Neural cell (in vitro differentiated cells): ENCODE measurements at regions not wholly inside any gene's neighbourhood (a gene's known extent, or its start where the extent isn't known, plus 50 kb on each side); places are given as distances from the start of the nearest gene placed in this dataset.

Experiments used
- H2AFZ ChIP-seq: fragments of 200-600, 300-800 bp; sonication (generic), shearing (Covaris generic); 2 replicates; pipeline ENCODE4 v1.6.0; 2014; ENCODE audit warnings: low read depth, mild to moderate bottlenecking, antibody characterized with exemption, low read length, moderate library complexity
- H3F3A ChIP-seq: fragments of 200-600 bp; shearing (Covaris generic); 2 replicates; pipeline ENCODE4 v1.6.1; 2016; ENCODE audit warnings: mild to moderate bottlenecking, moderate library complexity, mixed read lengths, antibody characterized with exemption, low read length; ENCODE audit not compliant: insufficient read depth, poor library complexity, severe bottlenecking
- H3K27ac ChIP-seq: fragments of 200-600, 300-800 bp; sonication (generic), shearing (Covaris generic); 2 replicates; pipeline ENCODE4 v1.5.1; 2014; ENCODE audit warnings: mild to moderate bottlenecking, low read length, moderate library complexity
- H3K27me3 ChIP-seq: fragments of 300-800, 200-600 bp; sonication (generic), shearing (Covaris generic); 2 replicates; pipeline ENCODE4 v1.6.0; 2014; ENCODE audit warnings: mild to moderate bottlenecking, low read depth, low read length, moderate library complexity; ENCODE audit not compliant: insufficient read depth
- H3K36me3 ChIP-seq: fragments of 300-800, 200-600 bp; sonication (generic), shearing (Covaris generic); 2 replicates; pipeline ENCODE4 v1.5.1; 2014; ENCODE audit warnings: mild to moderate bottlenecking, antibody characterized with exemption, low read length, moderate library complexity; ENCODE audit not compliant: insufficient read depth
- H3K4me2 ChIP-seq: fragments of 300-800, 200-600 bp; sonication (generic), shearing (Covaris generic); 2 replicates; pipeline ENCODE4 v1.6.0; 2014; ENCODE audit warnings: mild to moderate bottlenecking, low read length
- H3K4me3 ChIP-seq: fragments of 300-800, 200-600 bp; sonication (generic), shearing (Covaris generic); 2 replicates; pipeline ENCODE4 v1.5.1; 2014; ENCODE audit warnings: mild to moderate bottlenecking, low read length, moderate library complexity
- H3K79me2 ChIP-seq: fragments of 200-600 bp; shearing (Covaris generic); replicated peaks from 2 replicates; pipeline ENCODE4 v1.6.0; 2014; ENCODE audit warnings: mild to moderate bottlenecking, low read length, moderate library complexity; ENCODE audit not compliant: insufficient read depth
- H3K9ac ChIP-seq: fragments of 300-800, 200-600 bp; sonication (generic), shearing (Covaris generic); 2 replicates; pipeline ENCODE4 v1.6.1; 2016; ENCODE audit warnings: mild to moderate bottlenecking, low read length, mixed read lengths
- H3K9me2 ChIP-seq: fragments of 200-600 bp; shearing (Covaris generic); 2 replicates; pipeline ENCODE4 v1.6.1; 2016; ENCODE audit warnings: mild to moderate bottlenecking, low read length, mixed read lengths; ENCODE audit not compliant: insufficient read depth
- H3K9me3 ChIP-seq: fragments of 200-600, 300-800 bp; sonication (generic), shearing (Covaris generic); 2 replicates; pipeline ENCODE4 v1.6.1; 2016; ENCODE audit warnings: mild to moderate bottlenecking, mixed run types, low read length, moderate library complexity, mixed read lengths
- H4K20me1 ChIP-seq: fragments of 200-600 bp; shearing (Covaris generic); 2 replicates; pipeline ENCODE4 v1.6.1; 2016; ENCODE audit warnings: mild to moderate bottlenecking, mixed run types; ENCODE audit not compliant: insufficient read depth
- CTCF ChIP-seq: fragments of 450-650 bp; IDR thresholded peaks from 2 replicates; pipeline ENCODE4 v1.5.1; 2014; ENCODE audit warnings: antibody characterized with exemption, mild to moderate bottlenecking, moderate library complexity; ENCODE audit not compliant: poor library complexity, severe bottlenecking
- EP300 ChIP-seq: fragments of 450-650 bp; conservative IDR thresholded peaks from 2 replicates; pipeline ENCODE4 v1.6.1; 2014; ENCODE audit warnings: antibody characterized with exemption, mild to moderate bottlenecking, moderate library complexity; ENCODE audit not compliant: poor library complexity, severe bottlenecking
- EZH2 ChIP-seq: fragments of 200-600, 300-800 bp; shearing (Covaris generic), sonication (generic); IDR thresholded peaks from 2 replicates; pipeline ENCODE4 v1.6.1; 2014; ENCODE audit warnings: antibody characterized with exemption, low read length, borderline replicate concordance, mild to moderate bottlenecking; ENCODE audit not compliant: insufficient read depth, poor library complexity, severe bottlenecking
- MXI1 ChIP-seq: fragments of 450-650 bp; conservative IDR thresholded peaks from 2 replicates; pipeline ENCODE4 v1.6.1; 2014; ENCODE audit warnings: antibody characterized with exemption, mild to moderate bottlenecking; ENCODE audit not compliant: poor library complexity, severe bottlenecking
- POLR2AphosphoS5 ChIP-seq: IDR thresholded peaks from 2 replicates; pipeline ENCODE4 v1.6.1; 2012
- RAD21 ChIP-seq: fragments of 450-650 bp; conservative IDR thresholded peaks from 2 replicates; pipeline ENCODE4 v1.6.1; 2014; ENCODE audit warnings: antibody characterized with exemption, mild to moderate bottlenecking, moderate library complexity
- REST ChIP-seq: IDR thresholded peaks from 2 replicates; pipeline ENCODE4 v1.6.1; 2012; ENCODE audit warnings: borderline replicate concordance
- SMC3 ChIP-seq: fragments of 450-650 bp; conservative IDR thresholded peaks from 2 replicates; pipeline ENCODE4 v1.6.1; 2014; ENCODE audit warnings: antibody characterized with exemption, mild to moderate bottlenecking, moderate library complexity; ENCODE audit not compliant: poor library complexity
- TAF1 ChIP-seq: IDR thresholded peaks from 2 replicates; pipeline ENCODE4 v1.6.1; 2012; ENCODE audit warnings: low read depth

DNA sequence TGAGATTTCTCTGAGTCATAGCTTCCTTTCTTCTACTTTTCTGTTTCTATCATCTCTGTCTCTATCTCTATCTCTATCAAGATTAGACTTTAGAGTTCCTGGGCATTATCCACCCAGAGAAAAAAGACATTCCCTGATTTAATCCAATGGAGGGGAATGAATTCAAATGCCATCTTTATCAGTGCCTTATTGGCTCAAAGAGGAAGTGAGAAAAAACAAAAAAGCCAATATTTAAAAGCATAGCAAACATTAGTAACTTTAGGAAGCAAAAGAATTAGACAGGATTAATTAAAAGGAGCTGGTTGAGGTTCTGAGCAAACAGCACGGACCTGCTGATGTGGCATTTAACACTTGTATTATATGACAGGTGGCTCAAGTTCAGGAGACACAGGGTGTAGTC lies 736.5 kb downstream of the REEP3 start:
- H3K9ac ChIP-seq = no peak overlapping the region
- H2AFZ ChIP-seq = no peak overlapping the region
- H3K36me3 ChIP-seq = no peaks in the 10 kb centered on the region

DNA sequence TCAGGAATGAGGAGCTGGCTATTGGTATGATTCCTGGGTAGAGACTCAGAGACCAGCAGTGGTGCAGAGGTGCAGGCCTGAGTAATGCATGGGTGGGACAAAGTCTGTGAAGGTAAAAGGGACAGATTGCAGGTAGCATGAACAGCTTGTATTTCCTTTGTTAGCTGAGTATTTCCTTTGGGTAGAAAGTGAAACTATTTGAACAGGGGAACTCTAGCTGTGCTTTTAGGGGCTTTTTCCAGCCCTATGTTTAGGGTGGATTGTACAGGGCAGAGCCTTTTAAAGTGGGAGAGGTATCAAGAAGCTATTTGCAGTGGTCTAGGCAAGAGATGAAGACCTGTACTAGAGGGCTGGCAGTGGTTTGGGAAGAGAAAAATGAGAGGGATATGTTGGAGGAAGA lies 739.9 kb downstream of the REEP3 start:
- Histone ChIP-seq H3K4me3 (no peak overlapping the region), H4K20me1 (no peaks in the 10 kb centered on the region), H3K9me3 (no peaks in the 10 kb centered on the region), H3K9me2 (no peaks in the 10 kb centered on the region), H3K79me2 (no peaks in the 10 kb centered on the region), H3K4me2 (no peak overlapping the region), H3K36me3 (no peaks in the 10 kb centered on the region), H3F3A (no peaks in the 10 kb centered on the region), H3K27ac (no peak overlapping the region), H3K9ac (no peak overlapping the region), H3K27me3 (no peaks in the 10 kb centered on the region), H2AFZ (no peak overlapping the region)
- TF ChIP-seq POLR2AphosphoS5 (no peak), CTCF (no peak), TAF1 (no peak), SMC3 (no peak), REST (no peak), MXI1 (no peak), EZH2 (no peak)

More for the DNA sequence above, 736.5 kb downstream of the REEP3 start:
- no peaks in the 10 kb centered on the region for H3K79me2 ChIP-seq
- no peaks in the 10 kb centered on the region for H3K9me3 ChIP-seq
- H3F3A ChIP-seq = no peaks in the 10 kb centered on the region
- no peaks in the 10 kb centered on the region for H3K9me2 ChIP-seq
- H4K20me1 ChIP-seq = no peaks in the 10 kb centered on the region
- no peak for TF ChIP-seq CTCF
- no peak for TF ChIP-seq SMC3
- TF ChIP-seq TAF1 = no peak
- TF ChIP-seq MXI1 = no peak
- no peak for TF ChIP-seq REST
- no peak for TF ChIP-seq EP300
- TF ChIP-seq POLR2AphosphoS5 = no peak
- no peak for TF ChIP-seq EZH2
- no peak for TF ChIP-seq RAD21
- H3K4me2 ChIP-seq = no peak overlapping the region
- no peak overlapping the region for H3K4me3 ChIP-seq
- no peaks in the 10 kb centered on the region for H3K27me3 ChIP-seq
- H3K27ac ChIP-seq = no peak overlapping the region
